ENCODE measurements at regions not wholly inside any gene's neighbourhood (a gene's known extent, or its start where the extent isn't known, plus 50 kb on each side); places are given as distances from the start of the nearest gene placed in this dataset.

DNA sequence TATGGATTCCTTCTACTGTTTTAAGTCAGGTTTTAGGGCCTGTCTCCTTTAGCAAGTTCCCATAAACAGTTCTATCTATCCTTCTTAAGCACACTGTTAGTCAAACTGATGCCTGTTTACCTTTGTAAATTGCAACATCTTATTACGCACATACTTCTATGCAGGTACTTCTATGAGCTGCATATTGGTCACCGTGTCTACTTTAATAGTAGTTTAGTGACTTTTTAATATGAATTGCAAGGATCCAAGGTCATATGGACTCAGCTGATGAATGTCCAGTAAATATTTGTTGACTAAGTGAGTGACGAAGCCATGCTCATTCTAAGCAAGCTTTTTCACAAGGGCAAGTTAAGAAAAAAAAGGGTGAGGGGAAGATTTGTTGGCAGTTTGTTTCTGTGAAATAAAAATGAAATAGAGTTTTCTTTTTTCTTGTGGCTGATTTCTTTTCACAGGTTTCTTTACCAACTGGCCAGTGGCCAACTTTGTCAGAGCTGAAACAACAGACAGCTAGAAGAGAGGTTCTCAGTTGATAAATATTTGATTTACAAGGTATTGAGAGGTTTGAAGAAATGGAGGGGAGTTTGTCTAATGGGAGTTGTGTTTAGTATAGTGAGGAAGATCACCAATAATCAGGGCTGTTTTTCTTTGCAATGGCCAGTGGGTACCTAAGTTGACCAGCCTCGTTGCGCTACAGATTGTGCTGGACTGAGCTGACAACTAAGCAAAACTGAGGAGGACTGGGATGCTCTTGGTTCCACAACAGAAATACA is 141.1 kb downstream of the SLC15A5 start:
- H3K4me3 ChIP-seq: no peak overlapping the region
- WGBS, 10 experiments: 17 to 100% (median 67%) methylated on average over 2 to 4 of the region's 5 CpGs; no CpG with 5 or more reads in 1 of the 10 experiments
- ATAC-seq (replicated peaks in 6 of 8): peak in 2 of 8 experiments; percentile 19 to 92
- no peaks in the 10 kb centered on the region for H3K4me1 ChIP-seq (replicated peaks in 1 of 2)
- in situ Hi-C loops (cut with MboI; ENCODE audit: low pct_unique_long_range_greater_than_20kb in 2 of 9, low sequenced_read_pairs in 9 of 9, unreplicated experiment in 9 of 9): no loop called here
- H3K27ac ChIP-seq: no peak overlapping the region

DNA sequence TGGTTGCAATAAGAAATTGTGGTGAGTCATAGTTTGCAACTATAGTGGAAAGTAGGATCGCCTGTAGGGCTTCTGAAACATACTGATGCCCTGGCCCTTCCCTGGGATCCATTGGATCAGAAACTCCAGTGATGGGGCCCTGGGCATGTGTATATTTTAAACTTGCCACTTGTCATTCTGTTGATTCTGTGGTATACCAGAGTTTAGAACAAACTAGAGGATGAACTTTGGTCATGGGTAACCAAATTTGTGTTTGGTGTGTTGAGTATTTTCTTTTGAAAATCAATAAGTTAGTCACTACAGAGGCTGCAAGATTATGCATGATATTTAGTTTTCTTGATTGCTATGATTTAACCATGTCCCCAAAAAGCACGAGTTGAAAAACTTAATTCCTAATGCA is 142.2 kb downstream of the SLC15A5 start:
- no peak for ATAC-seq (replicated peaks in 6 of 8)
- 0 to 86% (median 31%) methylated on average over 1 to 2 of the region's 2 CpGs; no CpG with 5 or more reads in 1 of the 10 experiments for WGBS, 10 experiments

DNA sequence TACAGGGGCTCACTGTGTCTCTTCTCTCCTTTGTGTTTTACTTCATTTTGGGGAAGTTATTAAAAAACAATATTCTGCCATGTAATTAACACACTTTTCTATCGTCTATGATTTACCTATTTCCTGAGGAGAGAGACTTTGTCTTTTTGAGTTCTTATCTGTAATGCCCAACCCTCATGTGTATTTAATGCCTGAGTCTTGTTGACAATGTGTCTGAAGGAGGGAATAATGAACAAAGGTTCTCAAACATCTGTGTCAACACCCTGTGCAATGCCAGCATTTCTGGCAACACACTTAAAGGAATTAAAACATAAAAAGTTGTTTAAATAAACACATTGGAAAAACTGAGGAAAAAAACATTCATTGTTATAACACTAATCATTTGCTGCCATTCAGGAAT is 147.1 kb downstream of the SLC15A5 start:
- peak in 1 of 8 experiments; percentile 70 for ATAC-seq (replicated peaks in 6 of 8)

More for the DNA sequence above, 142.2 kb downstream of the SLC15A5 start:
- H3K27ac ChIP-seq: no peak overlapping the region
- in situ Hi-C loops (cut with MboI; ENCODE audit: low pct_unique_long_range_greater_than_20kb in 2 of 9, low sequenced_read_pairs in 9 of 9, unreplicated experiment in 9 of 9): no loop called here
- no peak overlapping the region for H3K4me3 ChIP-seq
- H3K4me1 ChIP-seq (replicated peaks in 1 of 2): no peaks in the 10 kb centered on the region

DNA sequence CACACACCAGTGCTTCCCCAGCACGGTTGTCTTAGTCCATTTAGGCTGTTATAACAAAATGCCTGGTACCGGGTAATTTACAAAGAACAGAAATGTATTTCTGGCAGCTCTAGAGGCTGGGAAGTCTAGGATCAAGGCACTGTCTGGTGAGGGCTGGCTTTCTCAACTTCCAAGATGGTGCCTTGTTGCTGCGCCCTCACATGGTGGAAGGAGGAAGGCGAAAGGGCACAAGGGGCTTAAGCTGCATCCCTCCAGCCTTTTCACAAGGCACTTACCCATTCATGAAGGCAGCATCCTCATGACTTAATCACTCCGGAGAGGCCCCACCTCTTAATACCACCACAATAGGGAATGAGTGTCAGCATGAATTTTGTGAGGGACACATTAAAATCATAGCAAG is 155.5 kb downstream of the SLC15A5 start:
- Histone ChIP-seq H3K4me1 (replicated peaks in 1 of 2) (no peaks in the 10 kb centered on the region), H3K4me3 (no peak overlapping the region), H3K27ac (no peak overlapping the region)
- no peak for ATAC-seq (replicated peaks in 6 of 8)
- in situ Hi-C loops (cut with MboI; ENCODE audit: low pct_unique_long_range_greater_than_20kb in 2 of 9, low sequenced_read_pairs in 9 of 9, unreplicated experiment in 9 of 9): no loop called here
- 40 to 100% (median 70%) methylated on average over 1 to 4 of the region's 5 CpGs; no CpG with 5 or more reads in 3 of the 10 experiments for WGBS, 10 experiments

More for the DNA sequence above, 147.1 kb downstream of the SLC15A5 start:
- WGBS, 10 experiments: 29 to 100% (median 69%) methylated on average over 1 of the region's 1 CpG; no CpG with 5 or more reads in 4 of the 10 experiments
- H3K4me1 ChIP-seq (replicated peaks in 1 of 2): no peaks in the 10 kb centered on the region
- no peak overlapping the region for H3K4me3 ChIP-seq
- in situ Hi-C loops (cut with MboI; ENCODE audit: low pct_unique_long_range_greater_than_20kb in 2 of 9, low sequenced_read_pairs in 9 of 9, unreplicated experiment in 9 of 9): no loop called here
- no peak overlapping the region for H3K27ac ChIP-seq

DNA sequence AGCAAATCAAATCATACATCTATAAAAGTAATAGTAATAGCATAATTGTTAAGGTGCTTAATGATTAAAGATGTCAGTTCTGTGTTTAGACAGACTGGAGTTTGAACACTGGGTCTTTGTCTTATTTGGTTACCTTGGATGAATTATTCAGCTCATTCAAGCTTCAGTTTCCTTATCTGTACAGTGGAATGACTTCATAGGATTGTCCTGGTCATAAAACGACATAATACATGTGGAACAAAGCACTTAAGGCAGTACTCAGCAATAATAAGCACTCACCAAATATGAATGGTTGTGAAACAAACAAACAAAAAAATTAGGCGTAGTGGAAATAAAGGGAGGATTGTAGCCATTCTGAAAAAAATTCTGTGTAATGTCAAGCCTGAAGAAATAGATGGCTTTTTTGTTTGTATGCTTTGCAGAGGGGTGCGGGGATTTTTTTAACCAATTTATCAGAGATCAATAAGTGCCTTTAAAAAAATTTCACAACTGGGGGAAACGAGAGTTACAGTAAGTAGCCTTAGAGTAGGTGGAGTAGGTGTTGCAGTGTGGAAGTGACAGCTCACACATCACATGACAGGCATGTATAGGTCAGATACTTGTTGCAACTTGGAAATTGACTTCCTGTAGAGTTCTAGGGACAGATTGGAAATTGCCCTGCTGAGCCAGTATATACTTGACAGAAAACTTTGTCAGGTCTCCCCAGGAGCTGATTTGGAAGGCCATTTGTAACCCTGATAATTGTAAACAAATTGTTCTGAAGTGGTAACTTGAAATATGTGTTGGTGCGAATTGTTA is 157.7 kb downstream of the SLC15A5 start:
- 3 to 95% (median 73%) methylated on average over 2 to 5 of the region's 5 CpGs for WGBS, 10 experiments
- ATAC-seq (replicated peaks in 6 of 8): no peak
- Histone ChIP-seq H3K4me1 (replicated peaks in 1 of 2) (no peaks in the 10 kb centered on the region), H3K4me3 (no peak overlapping the region), H3K27ac (no peak overlapping the region)
- in situ Hi-C loops (cut with MboI; ENCODE audit: low pct_unique_long_range_greater_than_20kb in 2 of 9, low sequenced_read_pairs in 9 of 9, unreplicated experiment in 9 of 9): no loop called here

DNA sequence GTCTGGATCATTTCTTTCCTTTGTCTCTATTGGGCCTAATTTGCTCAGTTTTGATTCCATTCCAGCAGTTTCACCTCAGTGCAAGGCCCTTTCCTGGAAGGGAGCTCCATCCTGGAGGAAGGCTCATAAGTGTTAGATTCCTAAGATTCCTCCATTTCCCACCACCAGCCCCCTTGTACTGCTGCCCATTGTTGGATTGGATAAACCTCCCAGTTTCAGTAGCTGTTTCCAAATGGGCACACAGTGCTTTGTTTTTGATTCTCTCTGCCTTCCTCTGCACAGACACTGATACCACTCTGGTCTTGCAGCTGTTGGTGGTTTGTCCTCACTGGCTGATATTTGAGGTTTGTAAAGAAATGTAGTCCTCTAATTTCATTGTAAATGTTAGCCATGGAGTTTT is 158.9 kb downstream of the SLC15A5 start:
- Histone ChIP-seq H3K27ac (no peak overlapping the region), H3K4me1 (replicated peaks in 1 of 2) (peaks cover 0 to under 1% of the 10 kb centered on the region in 2 donors), H3K4me3 (no peak overlapping the region)
- in situ Hi-C loops (cut with MboI; ENCODE audit: low pct_unique_long_range_greater_than_20kb in 2 of 9, low sequenced_read_pairs in 9 of 9, unreplicated experiment in 9 of 9): no loop called here
- ATAC-seq (replicated peaks in 6 of 8): peak in 1 of 8 experiments; percentile 40

DNA sequence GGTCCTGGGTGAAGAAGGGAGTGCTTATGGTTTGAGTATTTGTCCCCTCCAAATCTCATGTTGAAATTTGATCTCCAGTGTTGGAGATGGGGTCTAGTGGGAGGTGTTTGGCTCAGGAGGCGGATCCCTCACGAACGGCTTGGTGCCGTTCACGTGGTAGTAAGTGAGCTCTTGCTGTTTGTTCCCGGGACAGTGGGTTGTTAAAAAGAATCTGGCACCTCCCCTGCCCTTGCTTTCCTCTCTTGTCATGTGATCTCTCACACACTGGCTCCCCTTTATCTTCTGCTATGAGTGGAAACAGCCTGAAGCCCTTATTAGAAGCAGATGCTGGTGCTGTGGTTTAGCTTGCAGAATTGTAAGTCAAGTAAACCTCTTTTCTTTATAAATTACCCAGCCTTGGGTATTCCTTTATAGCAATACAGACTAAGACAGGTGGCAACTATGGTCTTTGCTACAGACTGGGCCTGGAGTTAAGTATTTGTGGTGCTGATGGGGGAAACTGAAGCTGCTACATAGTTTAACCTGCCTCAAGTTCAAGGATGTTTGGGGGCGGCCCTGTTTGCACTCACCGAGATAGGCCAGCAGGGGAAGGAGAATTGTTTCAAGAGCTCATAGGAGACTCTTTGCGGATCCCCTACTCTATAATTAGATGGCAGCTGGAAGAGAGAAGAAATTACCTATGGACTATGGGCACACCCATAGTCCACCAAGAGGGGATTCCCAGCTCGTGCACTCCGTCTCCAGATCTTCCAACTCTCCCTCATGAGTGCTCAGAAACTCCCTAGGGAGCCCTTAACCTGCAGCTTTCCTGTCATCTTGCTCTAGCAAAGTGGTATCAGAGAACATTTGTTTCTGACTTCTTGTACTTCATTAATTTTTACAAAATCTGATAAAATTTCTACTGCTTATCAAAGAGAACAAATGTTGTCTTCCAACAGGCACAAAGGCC is 164.6 kb downstream of the SLC15A5 start:
- H3K4me3 ChIP-seq: no peak overlapping the region
- in situ Hi-C loops (cut with MboI; ENCODE audit: low pct_unique_long_range_greater_than_20kb in 2 of 9, low sequenced_read_pairs in 9 of 9, unreplicated experiment in 9 of 9): no loop called here
- H3K27ac ChIP-seq: no peak overlapping the region
- 30 to 100% (median 57%) methylated on average over 1 to 7 of the region's 11 CpGs; no CpG with 5 or more reads in 4 of the 10 experiments for WGBS, 10 experiments
- peaks cover 0 to 3% of the 10 kb centered on the region in 2 donors for H3K4me1 ChIP-seq (replicated peaks in 1 of 2)
- peak in 7 of 8 experiments; percentile 39 to 70 (median 47) for ATAC-seq (replicated peaks in 6 of 8)

DNA sequence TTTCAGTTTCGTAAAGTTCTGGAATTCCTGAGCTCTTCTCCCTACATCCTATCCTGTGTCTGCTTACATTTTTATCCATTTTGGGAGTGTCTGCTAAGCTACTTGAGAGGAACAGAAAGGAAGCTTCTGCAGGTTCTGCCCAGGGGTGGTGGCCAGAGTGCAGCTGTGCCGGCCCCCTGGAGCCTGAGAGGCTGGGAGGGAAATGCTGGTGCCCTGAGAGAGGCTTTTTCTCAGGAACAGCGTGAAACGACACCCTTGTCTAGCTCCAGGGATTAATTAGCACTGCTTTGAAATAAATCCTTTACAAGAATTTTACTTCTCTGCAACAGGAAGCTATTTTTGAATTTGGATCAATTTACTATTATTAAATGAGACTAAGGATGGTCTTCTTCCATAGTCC is 165.4 kb downstream of the SLC15A5 start:
- peak in 3 of 8 experiments; percentile 79 to 96 (median 84) for ATAC-seq (replicated peaks in 6 of 8)
- H3K4me1 ChIP-seq (replicated peaks in 1 of 2): peaks cover 0 to 3% of the 10 kb centered on the region in 2 donors
- no peak overlapping the region for H3K4me3 ChIP-seq
- 0 to 87% (median 36%) methylated on average over 1 to 4 of the region's 4 CpGs; no CpG with 5 or more reads in 4 of the 10 experiments for WGBS, 10 experiments
- no peak overlapping the region for H3K27ac ChIP-seq
- in situ Hi-C loops (cut with MboI; ENCODE audit: low pct_unique_long_range_greater_than_20kb in 2 of 9, low sequenced_read_pairs in 9 of 9, unreplicated experiment in 9 of 9): no loop called here

DNA sequence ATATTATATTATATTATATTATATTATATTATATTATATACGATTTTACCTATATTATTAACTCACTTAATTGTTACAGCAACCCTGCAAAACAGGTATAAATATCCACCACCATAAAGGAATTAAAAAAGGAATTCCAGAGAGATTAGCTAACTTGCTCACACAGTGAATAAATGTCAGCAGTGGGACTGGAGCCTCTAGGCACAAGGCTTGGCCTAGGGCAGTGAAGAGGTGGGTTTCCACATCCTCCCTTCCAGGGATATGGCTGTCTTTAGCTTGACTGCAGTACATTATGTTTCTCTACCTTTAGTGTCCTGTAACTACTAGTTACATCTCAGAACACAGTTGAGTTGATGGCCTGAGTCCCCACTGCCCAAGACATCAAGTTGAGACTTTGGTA is 166.9 kb downstream of the SLC15A5 start:
- WGBS, 10 experiments: 0 to 100% (median 75%) methylated on average over 1 of the region's 1 CpG; no CpG with 5 or more reads in 3 of the 10 experiments
- Histone ChIP-seq H3K4me1 (replicated peaks in 1 of 2) (peaks cover 0 to 3% of the 10 kb centered on the region in 2 donors), H3K27ac (no peak overlapping the region), H3K4me3 (no peak overlapping the region)
- no peak for ATAC-seq (replicated peaks in 6 of 8)
- in situ Hi-C loops (cut with MboI; ENCODE audit: low pct_unique_long_range_greater_than_20kb in 2 of 9, low sequenced_read_pairs in 9 of 9, unreplicated experiment in 9 of 9): no loop called here

DNA sequence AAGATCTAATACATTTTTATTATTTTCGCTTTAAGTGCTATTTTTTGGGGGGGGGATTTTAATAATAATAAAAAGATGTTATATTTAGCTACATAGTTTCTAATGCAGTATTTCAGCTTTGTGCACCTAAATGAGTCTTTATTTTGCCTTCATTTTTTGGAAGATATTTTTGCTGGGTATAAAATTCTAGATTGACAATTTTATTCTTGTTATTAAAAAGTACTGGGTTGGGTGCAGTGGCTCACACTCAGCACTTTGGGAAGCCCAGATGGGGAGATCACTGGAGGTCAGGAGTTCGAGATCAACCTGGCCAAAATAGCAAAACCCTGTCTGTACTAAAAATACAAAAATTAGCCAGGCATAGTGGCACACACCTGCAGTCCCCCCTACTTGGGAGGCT is 173.6 kb downstream of the SLC15A5 start:
- WGBS, 10 experiments: 9 to 65% (median 31%) methylated on average over 1 to 2 of the region's 2 CpGs; no CpG with 5 or more reads in 2 of the 10 experiments
- in situ Hi-C loops (cut with MboI; ENCODE audit: low pct_unique_long_range_greater_than_20kb in 2 of 9, low sequenced_read_pairs in 9 of 9, unreplicated experiment in 9 of 9): no loop called here
- no peak for ATAC-seq (replicated peaks in 6 of 8)
- no peak overlapping the region for H3K27ac ChIP-seq
- no peaks in the 10 kb centered on the region for H3K4me1 ChIP-seq (replicated peaks in 1 of 2)
- no peak overlapping the region for H3K4me3 ChIP-seq

DNA sequence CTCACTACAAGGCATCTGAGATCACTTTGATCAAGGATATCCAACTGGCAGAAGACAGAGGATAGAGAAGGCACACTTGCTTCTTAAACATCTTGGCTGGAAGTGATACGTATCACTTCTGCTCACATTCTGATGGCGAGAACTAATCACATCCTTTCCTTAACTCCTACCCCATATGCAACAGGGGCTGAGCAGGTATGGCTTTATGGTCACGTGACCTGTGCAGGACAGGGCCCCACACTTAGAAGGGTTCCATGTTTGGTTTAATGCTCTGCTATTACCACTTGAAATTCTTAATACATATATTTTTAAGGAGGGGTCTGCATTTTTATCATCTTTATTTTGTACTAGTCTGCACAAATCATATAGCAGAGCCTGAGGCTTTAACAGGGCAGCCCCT is 177.3 kb downstream of the SLC15A5 start:
- Histone ChIP-seq H3K4me1 (replicated peaks in 1 of 2) (no peaks in the 10 kb centered on the region), H3K4me3 (no peak overlapping the region), H3K27ac (no peak overlapping the region)
- in situ Hi-C loops (cut with MboI; ENCODE audit: low pct_unique_long_range_greater_than_20kb in 2 of 9, low sequenced_read_pairs in 9 of 9, unreplicated experiment in 9 of 9): no loop called here
- 0 to 100% (median 64%) methylated on average over 1 to 3 of the region's 3 CpGs; no CpG with 5 or more reads in 4 of the 10 experiments for WGBS, 10 experiments
- no peak for ATAC-seq (replicated peaks in 6 of 8)

DNA sequence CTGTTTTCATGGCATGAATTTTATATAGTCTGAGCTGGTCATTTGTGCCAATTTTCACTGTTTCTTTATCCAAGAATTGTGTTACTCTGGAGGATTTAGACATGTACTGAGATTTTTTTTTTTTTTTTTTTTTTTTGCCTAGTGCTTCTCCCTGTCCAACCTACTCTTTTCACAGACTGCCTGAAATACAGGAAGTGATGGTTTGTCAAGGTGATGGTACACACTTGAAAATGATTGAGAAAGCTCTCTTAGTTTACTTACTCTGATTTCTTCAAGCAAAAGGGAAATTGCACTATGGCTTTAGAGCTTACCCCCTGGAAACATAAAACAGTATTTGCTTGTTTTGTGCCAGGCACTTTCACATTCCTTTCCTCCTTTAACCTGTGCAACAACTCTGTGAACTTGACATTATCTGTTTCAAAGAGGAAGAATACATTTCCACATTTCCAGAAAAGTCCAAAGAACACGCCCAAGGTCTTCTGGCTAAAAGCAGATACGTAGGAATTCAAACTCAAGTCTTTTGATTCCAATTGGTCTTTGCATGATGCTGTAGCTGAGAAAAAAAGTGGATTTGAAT is 181.1 kb downstream of the SLC15A5 start:
- Histone ChIP-seq H3K27ac (no peak overlapping the region), H3K4me3 (no peak overlapping the region), H3K4me1 (replicated peaks in 1 of 2) (no peaks in the 10 kb centered on the region)
- WGBS, 10 experiments: 64 to 100% (median 100%) methylated on average over 1 to 2 of the region's 2 CpGs; no CpG with 5 or more reads in 2 of the 10 experiments
- ATAC-seq (replicated peaks in 6 of 8): peak in 1 of 8 experiments; percentile 53
- in situ Hi-C loops (cut with MboI; ENCODE audit: low pct_unique_long_range_greater_than_20kb in 2 of 9, low sequenced_read_pairs in 9 of 9, unreplicated experiment in 9 of 9): loop anchor here in 1 of 9 experiments (25.0 kb wide), 1 partner anchor 266 kb away; no protein-coding TSS in a partner anchor
